ENCODE measurements at regions not wholly inside any gene's neighbourhood (a gene's known extent, or its start where the extent isn't known, plus 50 kb on each side); places are given as distances from the start of the nearest gene placed in this dataset.
"Not testable (repeated sequence)": the region's sequence is repeated elsewhere in the genome, so short reads cannot be mapped to it uniquely, and the experiment has no call there.

DNA sequence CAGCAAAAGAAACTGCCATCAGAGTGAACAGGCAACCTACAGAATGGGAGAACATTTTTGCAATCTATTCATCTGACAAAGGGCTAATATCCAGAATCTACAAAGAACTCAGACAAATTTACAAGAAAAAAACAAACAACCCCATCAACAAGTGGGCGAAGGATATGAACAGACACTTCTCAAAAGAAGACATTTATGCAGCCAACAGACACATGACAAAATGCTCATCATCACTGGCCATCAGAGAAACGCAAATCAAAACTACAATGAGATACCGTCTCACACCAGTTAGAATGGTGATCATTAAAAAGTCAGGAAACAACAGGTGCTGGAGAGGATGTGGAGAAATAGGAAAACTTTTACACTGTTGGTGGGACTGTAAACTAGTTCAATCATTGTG is 65.3 kb upstream of the PDSS1 start:
- POLR2A ChIA-PET; H3K4me3 ChIP-seq; SMC1A ChIA-PET (ENCODE audit: uncharacterized antibody, unreplicated experiment); H3K27me3 ChIP-seq (replicated peaks in 1 of 2; ENCODE audit: control insufficient read depth in 2 of 2, insufficient read depth in 2 of 2, low read length in 1 of 2); intact Hi-C loops (cut with micrococcal nuclease; ENCODE audit: unreplicated experiment); H3K4me1 ChIP-seq (ENCODE audit: control insufficient read depth, insufficient read depth, low read length); H3K27ac ChIP-seq (ENCODE audit: control insufficient read depth, insufficient read depth); H3K79me2 ChIP-seq (ENCODE audit: control insufficient read depth, insufficient read depth, low read length); RAD21 ChIA-PET (ENCODE audit: unreplicated experiment); H2AFZ ChIP-seq (ENCODE audit: control insufficient read depth, low read depth, low read length); DNase-seq (ENCODE audit: low read depth, low spot score); H3K36me3 ChIP-seq (ENCODE audit: control insufficient read depth in 2 of 2, insufficient read depth in 2 of 2, low read length in 1 of 2); H3K4me2 ChIP-seq (ENCODE audit: control insufficient read depth, insufficient read depth); BruUV-seq (replicated peaks); FAIRE-seq; H3K9me3 ChIP-seq (replicated peaks; ENCODE audit: control insufficient read depth, insufficient read depth, low read length); ATAC-seq; H3K9ac ChIP-seq (ENCODE audit: control insufficient read depth, insufficient read depth, low read length); in situ Hi-C loops (cut with MboI); CTCF ChIA-PET; H4K20me1 ChIP-seq (ENCODE audit: control insufficient read depth, insufficient read depth): not testable (repeated sequence)
- 58% methylated on average over 2 of the region's 3 CpGs for WGBS (ENCODE audit: insufficient coverage, insufficient replicate concordance, low lambda C conversion rate, missing lambda C conversion rate)

DNA sequence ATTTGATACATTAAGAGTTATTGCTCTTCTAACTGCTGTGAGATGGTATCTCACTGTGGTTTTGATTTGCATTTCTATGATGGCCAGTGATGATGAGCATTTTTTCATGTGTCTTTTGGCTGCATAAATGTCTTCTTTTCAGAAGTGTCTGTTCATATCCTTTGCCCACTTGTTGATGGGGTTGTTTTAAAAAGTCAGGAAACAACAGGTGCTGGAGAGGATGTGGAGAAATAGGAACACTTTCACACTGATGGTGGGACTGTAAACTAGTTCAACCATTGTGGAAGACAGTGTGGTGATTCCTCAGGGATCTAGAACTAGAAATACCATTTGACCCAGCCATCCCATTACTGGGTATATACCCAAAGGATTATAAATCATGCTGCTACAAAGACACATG is 63.4 kb upstream of the PDSS1 start:
- intact Hi-C loops (cut with micrococcal nuclease; ENCODE audit: unreplicated experiment); DNase-seq (ENCODE audit: low read depth, low spot score); RAD21 ChIA-PET (ENCODE audit: unreplicated experiment); H3K4me2 ChIP-seq (ENCODE audit: control insufficient read depth, insufficient read depth); POLR2A ChIA-PET; FAIRE-seq; in situ Hi-C loops (cut with MboI); CTCF ChIA-PET; H3K4me1 ChIP-seq (ENCODE audit: control insufficient read depth, insufficient read depth, low read length); H3K79me2 ChIP-seq (ENCODE audit: control insufficient read depth, insufficient read depth, low read length); H3K9ac ChIP-seq (ENCODE audit: control insufficient read depth, insufficient read depth, low read length); BruUV-seq (replicated peaks); H4K20me1 ChIP-seq (ENCODE audit: control insufficient read depth, insufficient read depth); H3K27ac ChIP-seq (ENCODE audit: control insufficient read depth, insufficient read depth); H3K27me3 ChIP-seq (replicated peaks in 1 of 2; ENCODE audit: control insufficient read depth in 2 of 2, insufficient read depth in 2 of 2, low read length in 1 of 2); SMC1A ChIA-PET (ENCODE audit: uncharacterized antibody, unreplicated experiment); H2AFZ ChIP-seq (ENCODE audit: control insufficient read depth, low read depth, low read length); H3K4me3 ChIP-seq; H3K36me3 ChIP-seq (ENCODE audit: control insufficient read depth in 2 of 2, insufficient read depth in 2 of 2, low read length in 1 of 2); ATAC-seq; H3K9me3 ChIP-seq (replicated peaks; ENCODE audit: control insufficient read depth, insufficient read depth, low read length): not testable (repeated sequence)

Data from GM12878 (cell line).